Endothelial cell of umbilical vein (primary cell): ENCODE measurements at regions not wholly inside any gene's neighbourhood (a gene's known extent, or its start where the extent isn't known, plus 50 kb on each side); places are given as distances from the start of the nearest gene placed in this dataset.

Source experiments
- EZH2 ChIP-seq: IDR thresholded peaks from 2 replicates; pipeline ENCODE4 v1.6.1; 2012; ENCODE audit warnings: borderline replicate concordance, low read depth, mild to moderate bottlenecking, moderate library complexity, low read length, inconsistent platforms; ENCODE audit not compliant: severe bottlenecking
- JUN ChIP-seq: IDR thresholded peaks from 2 replicates; pipeline ENCODE4 v1.6.1; 2011; ENCODE audit warnings: borderline replicate concordance, low read depth; ENCODE audit not compliant: insufficient read length, insufficient read depth
- POLR2A ChIP-seq: IDR thresholded peaks from 2 replicates; pipeline ENCODE4 v1.6.1; 2012; ENCODE audit warnings: low read depth, mild to moderate bottlenecking, control low read depth, low read length
- POLR2AphosphoS5 ChIP-seq: IDR thresholded peaks from 2 replicates; pipeline ENCODE4 v1.6.1; 2012; ENCODE audit warnings: low read depth, mild to moderate bottlenecking, control low read depth, low read length, moderate library complexity; ENCODE audit not compliant: insufficient read depth
- TF ChIP-seq, protein P1 (sequence below), 2 donors: IDR thresholded peaks; 1 replicate in 1 of 2; 2 replicates in 1 of 2; pipeline ENCODE4 v1.5.1; 2011; ENCODE audit warnings: low read length in 2 of 2, mild to moderate bottlenecking in 2 of 2, moderate library complexity in 2 of 2, control low read depth in 1 of 2, inconsistent platforms in 1 of 2, low read depth in 1 of 2; ENCODE audit not compliant: insufficient read depth in 1 of 2; ENCODE audit errors: extremely low read depth in 1 of 2

- TF ChIP-seq, protein P1, sequence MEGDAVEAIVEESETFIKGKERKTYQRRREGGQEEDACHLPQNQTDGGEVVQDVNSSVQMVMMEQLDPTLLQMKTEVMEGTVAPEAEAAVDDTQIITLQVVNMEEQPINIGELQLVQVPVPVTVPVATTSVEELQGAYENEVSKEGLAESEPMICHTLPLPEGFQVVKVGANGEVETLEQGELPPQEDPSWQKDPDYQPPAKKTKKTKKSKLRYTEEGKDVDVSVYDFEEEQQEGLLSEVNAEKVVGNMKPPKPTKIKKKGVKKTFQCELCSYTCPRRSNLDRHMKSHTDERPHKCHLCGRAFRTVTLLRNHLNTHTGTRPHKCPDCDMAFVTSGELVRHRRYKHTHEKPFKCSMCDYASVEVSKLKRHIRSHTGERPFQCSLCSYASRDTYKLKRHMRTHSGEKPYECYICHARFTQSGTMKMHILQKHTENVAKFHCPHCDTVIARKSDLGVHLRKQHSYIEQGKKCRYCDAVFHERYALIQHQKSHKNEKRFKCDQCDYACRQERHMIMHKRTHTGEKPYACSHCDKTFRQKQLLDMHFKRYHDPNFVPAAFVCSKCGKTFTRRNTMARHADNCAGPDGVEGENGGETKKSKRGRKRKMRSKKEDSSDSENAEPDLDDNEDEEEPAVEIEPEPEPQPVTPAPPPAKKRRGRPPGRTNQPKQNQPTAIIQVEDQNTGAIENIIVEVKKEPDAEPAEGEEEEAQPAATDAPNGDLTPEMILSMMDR (IDR thresholded peaks at IDR 0.05; ENCODE audit: extremely low read depth in 1 of 2, insufficient read depth in 1 of 2, low read depth in 1 of 2, low read length in 2 of 2), result no peak
- no peak for TF ChIP-seq EZH2
- TF ChIP-seq POLR2AphosphoS5, result no peak
- TF ChIP-seq POLR2A, result no peak
- TF ChIP-seq JUN, result no peak
Observed at GRCh38 chr17:74024871-74025531, 178.5 kb upstream of the RPL38 start.
